ENCODE measurements at regions not wholly inside any gene's neighbourhood (a gene's known extent, or its start where the extent isn't known, plus 50 kb on each side); places are given as distances from the start of the nearest gene placed in this dataset.
"Not testable (repeated sequence)": the region's sequence is repeated elsewhere in the genome, so short reads cannot be mapped to it uniquely, and the experiment has no call there.

DNA sequence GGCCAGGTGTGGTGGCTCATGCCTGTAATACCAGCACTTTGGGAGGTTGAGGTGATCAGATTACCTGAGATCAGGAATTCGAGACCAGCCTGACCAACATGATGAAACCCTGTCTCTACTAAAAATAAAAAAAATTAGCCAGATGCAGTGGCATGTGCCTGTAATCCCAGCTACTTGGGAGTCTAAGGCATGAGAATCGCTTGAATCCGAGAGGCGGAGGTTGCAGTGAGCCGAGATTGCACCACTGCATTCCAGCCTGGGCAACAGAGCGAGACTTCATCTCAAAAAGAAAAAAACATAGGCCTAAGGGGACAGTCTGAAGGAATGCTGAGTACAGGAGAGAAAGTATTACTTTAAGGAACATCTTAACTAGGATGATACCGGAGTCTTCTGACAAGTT, 650.6 kb upstream of the USP24 start:
- peak overlapping the region; percentile 74 for H3K27ac ChIP-seq (ENCODE audit: low read depth, low read length)
- not testable (repeated sequence) for H3K9me3 ChIP-seq (ENCODE audit: insufficient read depth, low read depth, low read length); H3K14ac ChIP-seq (ENCODE audit: low read length); H3K18ac ChIP-seq (ENCODE audit: low read length); H2BK5ac ChIP-seq (ENCODE audit: low read depth, low read length, poor library complexity); H3K4me2 ChIP-seq (ENCODE audit: low read length); H2AFZ ChIP-seq (ENCODE audit: insufficient read depth, low read length, poor library complexity); H3K23ac ChIP-seq (ENCODE audit: low read length); H3K9ac ChIP-seq (ENCODE audit: low read length); H3K79me2 ChIP-seq (ENCODE audit: control insufficient read depth, insufficient read depth, low read length, poor library complexity); H3K36me3 ChIP-seq (ENCODE audit: control insufficient read depth in 1 of 2, insufficient read depth in 2 of 2, low read length in 2 of 2); H3K4me3 ChIP-seq (ENCODE audit: low read depth, low read length); H4K12ac ChIP-seq (ENCODE audit: low read depth, low read length); H3K4me1 ChIP-seq (ENCODE audit: control insufficient read depth in 1 of 2, insufficient read depth in 2 of 2, low read length in 2 of 2); H3K27me3 ChIP-seq (ENCODE audit: insufficient read depth, low read length); H3K4ac ChIP-seq (ENCODE audit: low read depth, low read length); H2AK5ac ChIP-seq (ENCODE audit: low read length)
- H4K91ac ChIP-seq (ENCODE audit: low read depth, low read length), result peak overlapping the region; percentile 35
- peak overlapping the region; percentile 11 for H4K8ac ChIP-seq (ENCODE audit: low read depth, low read length)
- peaks cover 17% of the 10 kb centered on the region for H3K79me1 ChIP-seq (ENCODE audit: low read length)
- peak overlapping the region; percentile 48 for H2BK12ac ChIP-seq (ENCODE audit: low read length)
- H2BK120ac ChIP-seq (ENCODE audit: insufficient read depth, low read length, poor library complexity), result peak overlapping the region; percentile 65
- peak; percentile 66 to 85 for DNase-seq
- no CpG with 5 or more reads among the region's 7 CpGs for WGBS (ENCODE audit: extremely low coverage, insufficient coverage, insufficient read length)

DNA sequence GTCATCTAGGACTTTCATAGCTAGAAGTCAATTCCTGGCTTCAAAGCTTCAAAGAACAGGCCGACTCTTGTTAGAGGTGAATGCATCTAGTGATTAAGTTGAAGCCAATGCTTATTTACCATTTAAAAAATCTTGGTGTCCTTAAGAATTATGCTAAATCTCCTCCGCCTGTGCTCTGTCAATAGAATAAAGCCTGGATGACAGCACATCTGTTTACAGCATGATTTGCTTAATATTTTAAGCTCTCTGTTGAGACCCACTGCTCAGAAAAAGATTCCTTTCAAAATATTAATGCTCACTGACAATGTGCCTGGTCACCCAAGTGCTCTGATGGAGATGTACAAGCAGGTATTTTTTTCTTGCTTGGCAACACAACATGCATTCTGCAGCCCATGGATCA, 649.1 kb upstream of the USP24 start:
- no CpG with 5 or more reads among the region's 2 CpGs for WGBS (ENCODE audit: extremely low coverage, insufficient coverage, insufficient read length)
- H4K8ac ChIP-seq (ENCODE audit: low read depth, low read length), result no peak overlapping the region
- DNase-seq, result no peak

GRCh38 chr1:55861676-55862340, 646.6 kb upstream of the USP24 start:
- Histone ChIP-seq H3K4me3 (ENCODE audit: low read depth, low read length) (no peak overlapping the region), H3K14ac (ENCODE audit: low read length) (no peak overlapping the region), H2BK120ac (ENCODE audit: insufficient read depth, low read length, poor library complexity) (no peak overlapping the region), H3K79me2 (ENCODE audit: control insufficient read depth, insufficient read depth, low read length, poor library complexity) (no peaks in the 10 kb centered on the region), H3K18ac (ENCODE audit: low read length) (no peak overlapping the region), H2BK5ac (ENCODE audit: low read depth, low read length, poor library complexity) (no peak overlapping the region), H4K91ac (ENCODE audit: low read depth, low read length) (no peak overlapping the region), H3K9me3 (ENCODE audit: insufficient read depth, low read depth, low read length) (no peaks in the 10 kb centered on the region), H3K27ac (ENCODE audit: low read depth, low read length) (no peak overlapping the region), H2AFZ (ENCODE audit: insufficient read depth, low read length, poor library complexity) (no peak overlapping the region), H3K23ac (ENCODE audit: low read length) (no peak overlapping the region), H2AK5ac (ENCODE audit: low read length) (no peak overlapping the region), H3K4me2 (ENCODE audit: low read length) (no peak overlapping the region), H3K4ac (ENCODE audit: low read depth, low read length) (no peak overlapping the region), H4K8ac (ENCODE audit: low read depth, low read length) (no peak overlapping the region), H3K36me3 (ENCODE audit: control insufficient read depth in 1 of 2, insufficient read depth in 2 of 2, low read length in 2 of 2) (no peaks in the 10 kb centered on the region), H3K4me1 (ENCODE audit: control insufficient read depth in 1 of 2, insufficient read depth in 2 of 2, low read length in 2 of 2) (peaks cover 3 to 10% of the 10 kb centered on the region in 2 experiments), H3K27me3 (ENCODE audit: insufficient read depth, low read length) (no peaks in the 10 kb centered on the region), H2BK12ac (ENCODE audit: low read length) (no peak overlapping the region), H4K12ac (ENCODE audit: low read depth, low read length) (no peak overlapping the region), H3K79me1 (ENCODE audit: low read length) (peaks cover 15% of the 10 kb centered on the region), H3K9ac (ENCODE audit: low read length) (no peak overlapping the region)
- WGBS (ENCODE audit: extremely low coverage, insufficient coverage, insufficient read length), result no CpG with 5 or more reads among the region's 3 CpGs
- DNase-seq, result no peak

More for the DNA sequence above, 649.1 kb upstream of the USP24 start:
- Histone ChIP-seq H3K9ac (ENCODE audit: low read length) (no peak overlapping the region), H2BK5ac (ENCODE audit: low read depth, low read length, poor library complexity) (no peak overlapping the region), H3K27ac (ENCODE audit: low read depth, low read length) (no peak overlapping the region), H3K18ac (ENCODE audit: low read length) (no peak overlapping the region), H3K4ac (ENCODE audit: low read depth, low read length) (no peak overlapping the region), H3K4me3 (ENCODE audit: low read depth, low read length) (no peak overlapping the region), H3K9me3 (ENCODE audit: insufficient read depth, low read depth, low read length) (no peaks in the 10 kb centered on the region), H2AK5ac (ENCODE audit: low read length) (no peak overlapping the region), H3K27me3 (ENCODE audit: insufficient read depth, low read length) (no peaks in the 10 kb centered on the region), H2BK120ac (ENCODE audit: insufficient read depth, low read length, poor library complexity) (no peak overlapping the region), H4K12ac (ENCODE audit: low read depth, low read length) (no peak overlapping the region), H3K23ac (ENCODE audit: low read length) (no peak overlapping the region), H3K14ac (ENCODE audit: low read length) (no peak overlapping the region), H2BK12ac (ENCODE audit: low read length) (no peak overlapping the region), H2AFZ (ENCODE audit: insufficient read depth, low read length, poor library complexity) (no peak overlapping the region), H3K4me1 (ENCODE audit: control insufficient read depth in 1 of 2, insufficient read depth in 2 of 2, low read length in 2 of 2) (peaks cover 0 to 12% of the 10 kb centered on the region in 2 experiments), H3K79me1 (ENCODE audit: low read length) (peaks cover 17% of the 10 kb centered on the region), H3K79me2 (ENCODE audit: control insufficient read depth, insufficient read depth, low read length, poor library complexity) (no peaks in the 10 kb centered on the region), H3K36me3 (ENCODE audit: control insufficient read depth in 1 of 2, insufficient read depth in 2 of 2, low read length in 2 of 2) (no peaks in the 10 kb centered on the region), H4K91ac (ENCODE audit: low read depth, low read length) (no peak overlapping the region), H3K4me2 (ENCODE audit: low read length) (no peak overlapping the region)

- no peaks in the 10 kb centered on the region for H3K9me3 ChIP-seq (ENCODE audit: insufficient read depth, low read depth, low read length)
- H2BK5ac ChIP-seq (ENCODE audit: low read depth, low read length, poor library complexity), result peak overlapping the region; percentile 64
- H3K23ac ChIP-seq (ENCODE audit: low read length), result no peak overlapping the region
- H3K27me3 ChIP-seq (ENCODE audit: insufficient read depth, low read length), result no peaks in the 10 kb centered on the region
- no peak overlapping the region for H4K8ac ChIP-seq (ENCODE audit: low read depth, low read length)
- peak overlapping the region; percentile 8 for H3K14ac ChIP-seq (ENCODE audit: low read length)
- no peak overlapping the region for H3K18ac ChIP-seq (ENCODE audit: low read length)
- peak overlapping the region; percentile 73 for H2BK12ac ChIP-seq (ENCODE audit: low read length)
- H4K91ac ChIP-seq (ENCODE audit: low read depth, low read length), result peak overlapping the region; percentile 67
- H2AK5ac ChIP-seq (ENCODE audit: low read length), result peak overlapping the region; percentile 35
- no peak for DNase-seq
- no peak overlapping the region for H3K4me3 ChIP-seq (ENCODE audit: low read depth, low read length)
- no peak overlapping the region for H3K4ac ChIP-seq (ENCODE audit: low read depth, low read length)
- H3K4me2 ChIP-seq (ENCODE audit: low read length), result no peak overlapping the region
- peaks cover 12% of the 10 kb centered on the region for H3K79me1 ChIP-seq (ENCODE audit: low read length)
- H2AFZ ChIP-seq (ENCODE audit: insufficient read depth, low read length, poor library complexity), result no peak overlapping the region
- no peak overlapping the region for H3K27ac ChIP-seq (ENCODE audit: low read depth, low read length)
- H3K4me1 ChIP-seq (ENCODE audit: control insufficient read depth in 1 of 2, insufficient read depth in 2 of 2, low read length in 2 of 2), result peaks cover 3 to 9% of the 10 kb centered on the region in 2 experiments
- H2BK120ac ChIP-seq (ENCODE audit: insufficient read depth, low read length, poor library complexity), result peak overlapping the region; percentile 58
- no peak overlapping the region for H4K12ac ChIP-seq (ENCODE audit: low read depth, low read length)
- no CpG with 5 or more reads among the region's 6 CpGs for WGBS (ENCODE audit: extremely low coverage, insufficient coverage, insufficient read length)
- H3K36me3 ChIP-seq (ENCODE audit: control insufficient read depth in 1 of 2, insufficient read depth in 2 of 2, low read length in 2 of 2), result no peaks in the 10 kb centered on the region
- no peak overlapping the region for H3K9ac ChIP-seq (ENCODE audit: low read length)
- H3K79me2 ChIP-seq (ENCODE audit: control insufficient read depth, insufficient read depth, low read length, poor library complexity), result no peaks in the 10 kb centered on the region
Observed at GRCh38 chr1:55860798-55861519, 645.8 kb upstream of the USP24 start.

Data from trophoblast cell (in vitro differentiated cells and primary cell).